H1 (cell line): ENCODE measurements at regions not wholly inside any gene's neighbourhood (a gene's known extent, or its start where the extent isn't known, plus 50 kb on each side); places are given as distances from the start of the nearest gene placed in this dataset.

Experiments used
- CTCF ChIA-PET: fragments of 300-600 bp; sonication (Branson Sonifier 250); formaldehyde crosslinking; loops from one replicate; lab custom pipeline; 2021; ENCODE audit not compliant: partially characterized antibody; lab: Charles Lee
- POLR2A ChIA-PET: fragments of 300-600 bp; sonication (Branson Sonifier 250); formaldehyde crosslinking; loops from one replicate; lab custom pipeline; 2021; ENCODE audit warnings: inconsistent platforms; ENCODE audit not compliant: partially characterized antibody; lab: Charles Lee
- DNase-seq, 2 experiments: peaks; one replicate each; pipeline versions ENCODE4 v3.0.0 to v3.0.0-alpha.2; 2010 to 2022; ENCODE audit warnings: low spot score in 2 of 2, low read depth in 1 of 2, mixed read lengths in 1 of 2
- FAIRE-seq: peaks from 2 replicates; lab custom pipeline; 2011; peaks lifted over from hg19 to GRCh38; lab: Jason Lieb, UNC
- H2AFZ ChIP-seq: 2 replicates; pipeline ENCODE4 v1.8.1; 2012; ENCODE audit warnings: low read length, inconsistent platforms
- H2AK5ac ChIP-seq: 2 replicates; pipeline ENCODE4 v1.6.1; 2013; ENCODE audit warnings: low read depth, low read length
- H2BK120ac ChIP-seq: replicated peaks from 2 replicates; pipeline ENCODE3; 2013; ENCODE audit warnings: low read depth, low read length, inconsistent platforms
- H2BK12ac ChIP-seq: 2 replicates; pipeline ENCODE4 v1.6.1; 2013; ENCODE audit warnings: low read depth, low read length
- H2BK15ac ChIP-seq: 2 replicates; pipeline ENCODE4 v1.6.1; 2013; ENCODE audit warnings: low read length
- H2BK20ac ChIP-seq: 2 replicates; pipeline ENCODE4 v1.6.1; 2013; ENCODE audit warnings: low read length
- H2BK5ac ChIP-seq: 2 replicates; pipeline ENCODE4 v1.6.1; 2013; ENCODE audit warnings: low read depth, low read length
- H3K14ac ChIP-seq: 2 replicates; pipeline ENCODE4 v1.6.1; 2013; ENCODE audit warnings: inconsistent platforms; ENCODE audit not compliant: insufficient read length
- H3K18ac ChIP-seq: 2 replicates; pipeline ENCODE4 v1.6.1; 2013; ENCODE audit warnings: low read length; ENCODE audit errors: extremely low read depth
- H3K23ac ChIP-seq: 2 replicates; pipeline ENCODE4 v1.6.1; 2013; ENCODE audit warnings: inconsistent platforms; ENCODE audit not compliant: insufficient read length
- H3K23me2 ChIP-seq: 2 replicates; pipeline ENCODE4 v1.6.1; 2013; ENCODE audit warnings: low read depth, low read length
- H3K27ac ChIP-seq: 2 replicates; pipeline ENCODE4 v1.6.1; 2011; ENCODE audit warnings: low read depth, low read length, inconsistent platforms
- H3K27me3 ChIP-seq, 4 experiments: replicated peaks in 1 of 4; 1 replicate in 1 of 4; 2 replicates in 3 of 4; pipeline versions ENCODE4 v1.6.1 to v1.8.1; 2011 to 2013; ENCODE audit warnings: low read length in 3 of 4, mild to moderate bottlenecking in 3 of 4, inconsistent platforms in 2 of 4, mixed read lengths in 2 of 4, moderate library complexity in 1 of 4; ENCODE audit not compliant: control insufficient read depth in 3 of 4, insufficient read depth in 3 of 4; ENCODE audit errors: extremely low read depth in 1 of 4
- H3K36me3 ChIP-seq, 4 experiments: 2 replicates each; pipeline versions ENCODE4 v1.6.1 to v1.8.1; 2011 to 2013; ENCODE audit warnings: mild to moderate bottlenecking in 4 of 4, low read length in 3 of 4, moderate library complexity in 2 of 4, control low read depth in 1 of 4, inconsistent platforms in 1 of 4; ENCODE audit not compliant: insufficient read depth in 4 of 4, control insufficient read depth in 2 of 4
- H3K4ac ChIP-seq: replicated peaks from 2 replicates; pipeline ENCODE3; 2013; ENCODE audit warnings: low read length, low read depth, mixed read lengths, inconsistent platforms; ENCODE audit not compliant: insufficient read length
- H3K4me1 ChIP-seq, 4 experiments: replicated peaks in 1 of 4; 1 replicate in 1 of 4; 2 replicates in 3 of 4; pipeline versions ENCODE4 v1.6.1 to v1.8.1; 2011 to 2013; ENCODE audit warnings: low read length in 3 of 4, inconsistent platforms in 2 of 4, mixed read lengths in 1 of 4; ENCODE audit not compliant: insufficient read depth in 4 of 4, control insufficient read depth in 3 of 4
- H3K4me2 ChIP-seq, 2 experiments: 2 replicates each; pipeline versions ENCODE4 v1.6.1 to v1.8.1; 2011 to 2013; ENCODE audit warnings: low read depth in 2 of 2, low read length in 2 of 2, control low read depth in 1 of 2, inconsistent platforms in 1 of 2, mild to moderate bottlenecking in 1 of 2; ENCODE audit not compliant: insufficient read depth in 1 of 2
- H3K4me3 ChIP-seq, 4 experiments: fragments of 200-600, 300-600 bp in 1 of 4; sonication (generic), shearing (Covaris generic), sonication (Bioruptor Twin) in 1 of 4; 2 replicates each; pipeline versions ENCODE4 v1.5.1 to v1.8.1; 2011 to 2016; ENCODE audit warnings: low read length in 4 of 4, low read depth in 3 of 4, control low read depth in 2 of 4, inconsistent platforms in 2 of 4, mild to moderate bottlenecking in 2 of 4, mixed read lengths in 1 of 4, moderate library complexity in 1 of 4; ENCODE audit not compliant: insufficient read depth in 2 of 4; ENCODE audit errors: extremely low read depth in 1 of 4
- H3K56ac ChIP-seq: replicated peaks from 2 replicates; pipeline ENCODE3; 2013; ENCODE audit warnings: low read depth, mild to moderate bottlenecking, mixed read lengths, low read length, inconsistent platforms; ENCODE audit not compliant: insufficient read length
- H3K79me1 ChIP-seq: 2 replicates; pipeline ENCODE4 v1.6.1; 2013; ENCODE audit warnings: low read depth, low read length, control low read depth
- H3K79me2 ChIP-seq, 2 experiments: 2 replicates each; pipeline versions ENCODE4 v1.6.1 to v1.8.1; 2012 to 2013; ENCODE audit warnings: low read length in 2 of 2, mild to moderate bottlenecking in 2 of 2, inconsistent platforms in 1 of 2; ENCODE audit not compliant: insufficient read depth in 2 of 2, control insufficient read depth in 1 of 2
- H3K9ac ChIP-seq, 4 experiments: replicated peaks in 1 of 4; 1 replicate in 1 of 4; 2 replicates in 3 of 4; pipeline versions ENCODE4 v1.6.1 to v1.8.1; 2011 to 2013; ENCODE audit warnings: low read depth in 3 of 4, low read length in 3 of 4, control low read depth in 2 of 4, mild to moderate bottlenecking in 2 of 4, moderate library complexity in 2 of 4, inconsistent platforms in 1 of 4; ENCODE audit errors: extremely low read depth in 1 of 4
- H3K9me3 ChIP-seq, 2 experiments: 2 replicates each; pipeline versions ENCODE4 v1.6.1 to v1.8.1; 2012 to 2013; ENCODE audit warnings: mild to moderate bottlenecking in 2 of 2, moderate library complexity in 2 of 2, control low read depth in 1 of 2, inconsistent platforms in 1 of 2, low read depth in 1 of 2, low read length in 1 of 2, mixed read lengths in 1 of 2; ENCODE audit not compliant: insufficient read depth in 2 of 2
- H4K20me1 ChIP-seq, 2 experiments: replicated peaks in 1 of 2; 2 replicates each; pipeline versions ENCODE3 to v1.8.1; 2011 to 2013; ENCODE audit warnings: inconsistent platforms in 2 of 2, low read length in 2 of 2, mild to moderate bottlenecking in 1 of 2; ENCODE audit not compliant: insufficient read depth in 2 of 2, control insufficient read depth in 1 of 2
- H4K5ac ChIP-seq: 2 replicates; pipeline ENCODE4 v1.6.1; 2013; ENCODE audit warnings: low read length, low read depth, mixed read lengths, inconsistent platforms; ENCODE audit not compliant: insufficient read length
- H4K8ac ChIP-seq: 2 replicates; pipeline ENCODE4 v1.8.0; 2013; ENCODE audit warnings: mild to moderate bottlenecking, moderate library complexity, low read length, inconsistent platforms; ENCODE audit not compliant: insufficient read depth; ENCODE audit errors: extremely low read depth
- H4K91ac ChIP-seq: replicated peaks from 2 replicates; pipeline ENCODE3; 2013; ENCODE audit warnings: low read length, mixed read lengths, inconsistent platforms; ENCODE audit not compliant: insufficient read length
- BACH1 ChIP-seq: IDR thresholded peaks from 2 replicates; pipeline ENCODE4 v1.6.1; 2012; ENCODE audit warnings: low read length, improper control_type of control experiment
- BRCA1 ChIP-seq: IDR thresholded peaks from 2 replicates; pipeline ENCODE4 v1.6.1; 2012; ENCODE audit warnings: low read depth, low read length, improper control_type of control experiment
- CBX5 ChIP-seq: fragments of 300-800, 300-1000 bp; sonication (generic); IDR thresholded peaks from 2 replicates; pipeline ENCODE4 v1.7.1; 2016; ENCODE audit warnings: antibody characterized with exemption, low read length, low read depth
- CEBPB ChIP-seq: IDR thresholded peaks from 2 replicates; pipeline ENCODE4 v1.6.1; 2012; ENCODE audit warnings: low read depth, low read length
- CTBP2 ChIP-seq: IDR thresholded peaks from 2 replicates; pipeline ENCODE4 v1.7.0; 2011; ENCODE audit warnings: borderline replicate concordance, mild to moderate bottlenecking, moderate library complexity, mixed read lengths, low read length; ENCODE audit not compliant: insufficient read depth, insufficient read length
- JUN ChIP-seq: IDR thresholded peaks from 2 replicates; pipeline ENCODE4 v1.6.1; 2011; ENCODE audit warnings: low read depth, mild to moderate bottlenecking, improper control_type of control experiment, low read length
- POLR2AphosphoS5 ChIP-seq: IDR thresholded peaks from 2 replicates; pipeline ENCODE4 v1.6.1; 2011; ENCODE audit warnings: low read depth, low read length
- RBBP5 ChIP-seq: IDR thresholded peaks from 2 replicates; pipeline ENCODE4 v1.7.1; 2012; ENCODE audit warnings: low read depth, mild to moderate bottlenecking, inconsistent platforms, low read length, moderate library complexity, borderline replicate concordance
- RNF2 ChIP-seq: fragments of 200-900, 300-1000 bp; sonication (generic); IDR thresholded peaks from 2 replicates; pipeline ENCODE4 v1.7.1; 2016; ENCODE audit warnings: borderline replicate concordance, low read depth, mild to moderate bottlenecking, antibody characterized with exemption, low read length; ENCODE audit not compliant: poor library complexity, severe bottlenecking; ENCODE audit errors: missing control alignments
- SIN3A ChIP-seq, 2 experiments: IDR thresholded peaks in 1 of 2; conservative IDR thresholded peaks in 1 of 2; 2 replicates each; pipeline ENCODE4 v1.6.1; 2011 to 2012; ENCODE audit warnings: low read length in 2 of 2, improper control_type of control experiment in 1 of 2, low read depth in 1 of 2, mild to moderate bottlenecking in 1 of 2
- SP1 ChIP-seq: IDR thresholded peaks from 2 replicates; pipeline ENCODE4 v1.6.1; 2011; ENCODE audit warnings: low read depth, low read length
- SP2 ChIP-seq: IDR thresholded peaks from 2 replicates; pipeline ENCODE4 v1.6.1; 2012; ENCODE audit warnings: mild to moderate bottlenecking, low read length, inconsistent platforms
- TBP ChIP-seq: IDR thresholded peaks from 2 replicates; pipeline ENCODE4 v1.6.1; 2011; ENCODE audit warnings: low read depth, low read length, improper control_type of control experiment
- TCF12 ChIP-seq: IDR thresholded peaks from 2 replicates; pipeline ENCODE4 v1.6.1; 2011; ENCODE audit warnings: low read depth, mild to moderate bottlenecking, low read length
- YY1 ChIP-seq: IDR thresholded peaks from 2 replicates; pipeline ENCODE4 v1.6.1; 2011; ENCODE audit warnings: low read depth, mild to moderate bottlenecking, low read length
- WGBS, 2 experiments: shearing (Covaris generic) in 1 of 2; methylation state at CpG; one replicate each; pipeline versions ENCODE4 v1.1.6 to v1.1.7; 2013 to 2015; ENCODE audit warnings: low lambda C conversion rate in 2 of 2, mixed read lengths in 2 of 2, inconsistent platforms in 1 of 2, low coverage in 1 of 2, missing lambda C conversion rate in 1 of 2; ENCODE audit not compliant: insufficient replicate concordance in 2 of 2, insufficient coverage in 1 of 2, insufficient read length in 1 of 2; ENCODE audit errors: extremely low coverage in 1 of 2, missing lambda C conversion rate in 1 of 2; 5-methylcytosine and 5-hydroxymethylcytosine counted together

GRCh38 chr4:106588891-106589290 is 220.3 kb upstream of the GIMD1 start:
- TF ChIP-seq BRCA1 (no peak), BACH1 (no peak), SP1 (no peak), RNF2 (no peak), POLR2AphosphoS5 (no peak), RBBP5 (no peak), CEBPB (no peak), TCF12 (no peak), SP2 (no peak), CTBP2 (no peak), TBP (no peak), CBX5 (no peak), SIN3A (conservative IDR thresholded peaks at IDR 0.05 in 1 of 2, IDR thresholded peaks at IDR 0.05 in 1 of 2; ENCODE audit: low read depth in 1 of 2, low read length in 2 of 2) (no peak), JUN (no peak), YY1 (no peak)
- Histone ChIP-seq H3K4me2 (no peak overlapping the region), H3K9me3 (no peaks in the 10 kb centered on the region), H2BK12ac (no peak overlapping the region), H3K79me2 (no peaks in the 10 kb centered on the region), H3K23ac (no peak overlapping the region), H2AFZ (no peak overlapping the region), H3K18ac (no peak overlapping the region), H3K27me3 (no peaks in the 10 kb centered on the region), H2BK120ac (no peak overlapping the region), H3K4me3 (no peak overlapping the region), H4K8ac (no peak overlapping the region), H2BK15ac (no peak overlapping the region), H4K91ac (no peak overlapping the region), H2BK20ac (no peak overlapping the region), H3K27ac (no peak overlapping the region), H3K36me3 (no peaks in the 10 kb centered on the region; a peak in 1 of 8 replicates), H3K79me1 (no peaks in the 10 kb centered on the region), H2AK5ac (no peak overlapping the region), H3K14ac (no peak overlapping the region), H3K9ac (no peak overlapping the region), H3K4me1 (no peaks in the 10 kb centered on the region), H3K23me2 (no peaks in the 10 kb centered on the region), H4K5ac (no peak overlapping the region), H4K20me1 (no peaks in the 10 kb centered on the region), H2BK5ac (no peak overlapping the region), H3K56ac (no peak overlapping the region), H3K4ac (no peak overlapping the region)
- FAIRE-seq (no peak), DNase-seq (no peak)
- ChIA-PET POLR2A (no interaction called here), CTCF (interaction anchor here (1.0 kb wide), 1 partner anchor 15 kb away, joined by 3 read pairs; no protein-coding TSS in a partner anchor)
- 100% methylated on average over 1 of the region's 1 CpG; no CpG with 5 or more reads in 1 of the 2 experiments for WGBS, 2 experiments
